ENCODE measurements at regions not wholly inside any gene's neighbourhood (a gene's known extent, or its start where the extent isn't known, plus 50 kb on each side); places are given as distances from the start of the nearest gene placed in this dataset.
A peak's percentile ranks its signal among the peaks of the same experiment; 100 is the strongest.

GRCh38 chr2:191610756-191611155, 67.2 kb upstream of the NABP1 start:
- DNase-seq (ENCODE audit: extremely low read depth, low read depth), result no peak
- TF ChIP-seq CTCF (IDR thresholded peaks at IDR 0.05; ENCODE audit: low read depth, low read length, missing control alignments), result no peak
- no peak overlapping the region for H3K4me3 ChIP-seq (replicated peaks; ENCODE audit: low read depth, low read length)

GRCh38 chr2:191611614-191612013, 66.3 kb upstream of the NABP1 start:
- DNase-seq (ENCODE audit: extremely low read depth, low read depth), result no peak
- no peak overlapping the region for H3K4me3 ChIP-seq (replicated peaks; ENCODE audit: low read depth, low read length)
- no peak for TF ChIP-seq CTCF (IDR thresholded peaks at IDR 0.05; ENCODE audit: low read depth, low read length, missing control alignments)

GRCh38 chr2:191612496-191612895, 65.4 kb upstream of the NABP1 start:
- DNase-seq (ENCODE audit: extremely low read depth, low read depth), result peak; percentile 44
- TF ChIP-seq CTCF (IDR thresholded peaks at IDR 0.05; ENCODE audit: low read depth, low read length, missing control alignments), result no peak
- H3K4me3 ChIP-seq (replicated peaks; ENCODE audit: low read depth, low read length), result no peak overlapping the region

- DNase-seq (ENCODE audit: extremely low read depth, low read depth), result no peak
- TF ChIP-seq CTCF (IDR thresholded peaks at IDR 0.05; ENCODE audit: low read depth, low read length, missing control alignments), result no peak
Observed at GRCh38 chr2:191614759-191615158, 63.2 kb upstream of the NABP1 start.

DNA sequence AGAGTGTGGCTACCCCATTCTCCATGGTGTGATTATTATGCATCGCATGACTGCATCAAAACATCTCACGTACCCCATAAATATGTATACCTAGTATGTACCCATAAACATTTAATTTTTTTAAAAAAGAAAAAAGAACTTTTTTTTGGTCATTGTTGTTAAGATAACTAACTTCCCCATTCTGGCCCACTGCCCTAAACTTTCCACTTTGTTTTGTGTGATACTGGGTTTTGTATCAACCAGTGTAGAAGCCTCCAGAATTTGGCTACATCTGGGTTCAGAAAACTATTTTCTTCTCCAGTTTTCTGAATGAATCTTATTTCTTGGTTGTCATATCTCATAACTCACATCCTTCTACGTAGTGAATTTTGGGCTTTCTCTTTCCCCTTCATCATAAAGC, 62.3 kb upstream of the NABP1 start:
- no peak for TF ChIP-seq CTCF (IDR thresholded peaks at IDR 0.05; ENCODE audit: low read depth, low read length, missing control alignments)
- no peak for DNase-seq (ENCODE audit: extremely low read depth, low read depth)
- no peak overlapping the region for H3K4me3 ChIP-seq (replicated peaks; ENCODE audit: low read depth, low read length)

More at GRCh38 chr2:191614759-191615158, 63.2 kb upstream of the NABP1 start:
- H3K4me3 ChIP-seq (replicated peaks; ENCODE audit: low read depth, low read length), result no peak overlapping the region

GRCh38 chr2:191617575-191617974, 60.4 kb upstream of the NABP1 start:
- no peak for DNase-seq (ENCODE audit: extremely low read depth, low read depth)
- TF ChIP-seq CTCF (IDR thresholded peaks at IDR 0.05; ENCODE audit: low read depth, low read length, missing control alignments), result no peak
- no peak overlapping the region for H3K4me3 ChIP-seq (replicated peaks; ENCODE audit: low read depth, low read length)

DNA sequence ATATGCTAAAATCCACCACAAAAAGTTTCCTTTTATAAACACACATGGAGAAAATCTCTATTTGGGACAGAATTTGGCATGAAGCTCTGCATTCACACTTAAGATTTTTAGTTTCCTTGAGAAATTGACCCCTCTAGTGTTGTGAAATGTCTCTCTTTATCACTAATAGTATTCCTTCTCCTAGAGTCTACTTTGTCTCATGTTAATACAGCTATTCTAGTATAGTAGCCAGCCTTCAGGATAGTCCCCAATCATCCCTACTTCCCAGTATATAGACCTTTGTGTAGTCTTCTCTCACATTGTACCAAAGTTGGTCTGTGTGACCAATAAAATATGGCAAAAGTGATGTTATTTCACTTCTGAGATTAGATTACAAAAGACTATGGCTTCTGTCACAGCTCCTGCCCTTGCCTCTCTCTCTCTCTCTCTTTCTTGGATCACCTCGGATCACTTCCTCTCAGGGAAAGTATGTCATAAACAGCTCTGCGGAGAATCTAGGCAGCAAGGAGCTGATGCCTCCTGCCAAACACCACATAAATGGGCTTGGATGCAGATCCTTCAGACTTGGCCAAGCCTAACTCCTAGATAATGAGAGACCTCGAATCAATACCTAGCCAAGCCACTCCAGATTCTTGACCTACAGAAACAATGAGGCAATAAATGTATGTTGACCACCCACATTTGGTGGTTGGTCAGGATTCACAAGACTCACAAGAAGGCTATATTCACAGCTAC, 59.7 kb upstream of the NABP1 start:
- no peak for DNase-seq (ENCODE audit: extremely low read depth, low read depth)
- no peak overlapping the region for H3K4me3 ChIP-seq (replicated peaks; ENCODE audit: low read depth, low read length)
- no peak for TF ChIP-seq CTCF (IDR thresholded peaks at IDR 0.05; ENCODE audit: low read depth, low read length, missing control alignments)
